ENCODE measurements at regions not wholly inside any gene's neighbourhood (a gene's known extent, or its start where the extent isn't known, plus 50 kb on each side); places are given as distances from the start of the nearest gene placed in this dataset.
"Not testable (repeated sequence)": the region's sequence is repeated elsewhere in the genome, so short reads cannot be mapped to it uniquely, and the experiment has no call there.

GRCh38 chr12:18794000-18794399 is 56.1 kb downstream of the CAPZA3 start:
- no peak for DNase-seq (ENCODE audit: low spot score)

GRCh38 chr12:18797604-18798003 is 59.7 kb downstream of the CAPZA3 start:
- peak; percentile 22 for DNase-seq (ENCODE audit: low spot score)

GRCh38 chr12:18798535-18799361 is 60.8 kb downstream of the CAPZA3 start:
- peak; percentile 74 for DNase-seq (ENCODE audit: low spot score)

- peak; percentile 48 for DNase-seq (ENCODE audit: low spot score)
Measured at GRCh38 chr12:18799561-18799960, 61.6 kb downstream of the CAPZA3 start.

GRCh38 chr12:18805516-18806248 is 67.8 kb downstream of the CAPZA3 start:
- DNase-seq (ENCODE audit: low spot score) = no peak

GRCh38 chr12:18807714-18808113 is 69.8 kb downstream of the CAPZA3 start:
- no peak for DNase-seq (ENCODE audit: low spot score)

- DNase-seq (ENCODE audit: low spot score) = no peak
Measured at GRCh38 chr12:18808221-18808620, 70.3 kb downstream of the CAPZA3 start.

GRCh38 chr12:18810537-18811253 is 72.8 kb downstream of the CAPZA3 start:
- DNase-seq (ENCODE audit: low spot score) = no peak

GRCh38 chr12:18811273-18811672 is 73.4 kb downstream of the CAPZA3 start:
- no peak for DNase-seq (ENCODE audit: low spot score)

- no peak for DNase-seq (ENCODE audit: low spot score)
Measured at GRCh38 chr12:18813753-18814152, 75.8 kb downstream of the CAPZA3 start.

GRCh38 chr12:18818579-18819268 is 80.8 kb downstream of the CAPZA3 start:
- no peak for DNase-seq (ENCODE audit: low spot score)

- no peak for DNase-seq (ENCODE audit: low spot score)
Measured at GRCh38 chr12:18819484-18819883, 81.6 kb downstream of the CAPZA3 start.

- no peak for DNase-seq (ENCODE audit: low spot score)
Measured at GRCh38 chr12:18823461-18823860, 85.5 kb downstream of the CAPZA3 start.

- no peak for DNase-seq (ENCODE audit: low spot score)
Measured at GRCh38 chr12:18824287-18824686, 86.4 kb downstream of the CAPZA3 start.

- no peak for DNase-seq (ENCODE audit: low spot score)
Measured at GRCh38 chr12:18825138-18825537, 87.2 kb downstream of the CAPZA3 start.

- no peak for DNase-seq (ENCODE audit: low spot score)
Measured at GRCh38 chr12:18827913-18828312, 90.0 kb downstream of the CAPZA3 start.

- DNase-seq (ENCODE audit: low spot score) = no peak
Measured at GRCh38 chr12:18828483-18828882, 90.6 kb downstream of the CAPZA3 start.

- no peak for DNase-seq (ENCODE audit: low spot score)
Measured at GRCh38 chr12:18828987-18829386, 91.1 kb downstream of the CAPZA3 start.

GRCh38 chr12:18832932-18833331 is 95.0 kb downstream of the CAPZA3 start:
- DNase-seq (ENCODE audit: low spot score) = not testable (repeated sequence)

- DNase-seq (ENCODE audit: low spot score) = no peak
Measured at GRCh38 chr12:18837025-18837424, 99.1 kb downstream of the CAPZA3 start.

- DNase-seq (ENCODE audit: low spot score) = no peak
Measured at GRCh38 chr12:18837505-18837904, 99.6 kb downstream of the CAPZA3 start.

GRCh38 chr12:18840997-18841396 is 103.1 kb downstream of the CAPZA3 start:
- not testable (repeated sequence) for DNase-seq (ENCODE audit: low spot score)

Measured in kidney tubule cell (primary cell).